ENCODE measurements at regions not wholly inside any gene's neighbourhood (a gene's known extent, or its start where the extent isn't known, plus 50 kb on each side); places are given as distances from the start of the nearest gene placed in this dataset.
"Not testable (repeated sequence)": the region's sequence is repeated elsewhere in the genome, so short reads cannot be mapped to it uniquely, and the experiment has no call there.

GRCh38 chr13:72620874-72621273 lies 106.6 kb downstream of the MZT1 start:
- no peak overlapping the region for H3K27ac ChIP-seq (ENCODE audit: low read depth in 1 of 2, low read length in 2 of 2)
- no peak overlapping the region for H3K27ac Mint-ChIP-seq
- peaks cover 4% of the 10 kb centered on the region for H3K9me3 Mint-ChIP-seq
- no peak overlapping the region for H3K4me3 ChIP-seq (ENCODE audit: low read length)
- no peaks in the 10 kb centered on the region for H3K36me3 Mint-ChIP-seq (ENCODE audit: low read depth)
- no peaks in the 10 kb centered on the region for H3K4me1 Mint-ChIP-seq (ENCODE audit: low read depth)
- no peak for TF ChIP-seq CTCF (IDR thresholded peaks at IDR 0.05)
- H3K27me3 ChIP-seq (ENCODE audit: control insufficient read depth in 1 of 2, insufficient read depth in 2 of 2, low read length in 2 of 2): no peaks in the 10 kb centered on the region
- DNase-seq (no peak), ATAC-seq (ENCODE audit: poor library complexity) (no peak)
- ChIA-PET CTCF (no interaction called here), POLR2A (no interaction called here)
- intact Hi-C loops (cut with DNase I, micrococcal nuclease): no loop called here
- no peaks in the 10 kb centered on the region for H3K4me1 ChIP-seq (ENCODE audit: insufficient read depth, low read length)
- H3K9me3 ChIP-seq (ENCODE audit: control insufficient read depth in 1 of 2, insufficient read depth in 1 of 2, low read length in 2 of 2): no peaks in the 10 kb centered on the region
- no peaks in the 10 kb centered on the region for H3K36me3 ChIP-seq (ENCODE audit: insufficient read depth, low read length)
- H3K4me3 Mint-ChIP-seq: no peak overlapping the region
- H3K27me3 Mint-ChIP-seq: peaks cover 14% of the 10 kb centered on the region

GRCh38 chr13:72617951-72618350 lies 109.5 kb downstream of the MZT1 start:
- Mint-ChIP-seq H3K4me3 (no peak overlapping the region), H3K27me3 (no peaks in the 10 kb centered on the region), H3K36me3 (ENCODE audit: low read depth) (no peaks in the 10 kb centered on the region), H3K9me3 (peaks cover 4% of the 10 kb centered on the region), H3K27ac (no peak overlapping the region), H3K4me1 (ENCODE audit: low read depth) (no peaks in the 10 kb centered on the region)
- H3K9me3 ChIP-seq (ENCODE audit: control insufficient read depth in 1 of 2, insufficient read depth in 1 of 2, low read length in 2 of 2): no peaks in the 10 kb centered on the region
- no peaks in the 10 kb centered on the region for H3K36me3 ChIP-seq (ENCODE audit: insufficient read depth, low read length)
- no peak for TF ChIP-seq CTCF (IDR thresholded peaks at IDR 0.05)
- H3K4me3 ChIP-seq (ENCODE audit: low read length): no peak overlapping the region
- ChIA-PET CTCF (no interaction called here), POLR2A (no interaction called here)
- no peak for ATAC-seq (ENCODE audit: poor library complexity)
- H3K4me1 ChIP-seq (ENCODE audit: insufficient read depth, low read length): no peaks in the 10 kb centered on the region
- H3K27ac ChIP-seq (ENCODE audit: low read depth in 1 of 2, low read length in 2 of 2): no peak overlapping the region
- intact Hi-C loops (cut with DNase I, micrococcal nuclease): no loop called here
- no peaks in the 10 kb centered on the region for H3K27me3 ChIP-seq (ENCODE audit: control insufficient read depth in 1 of 2, insufficient read depth in 2 of 2, low read length in 2 of 2)
- DNase-seq: no peak

GRCh38 chr13:72617186-72617585 lies 110.2 kb downstream of the MZT1 start:
- intact Hi-C loops (cut with DNase I, micrococcal nuclease): no loop called here
- Mint-ChIP-seq H3K27ac (no peak overlapping the region), H3K27me3 (no peaks in the 10 kb centered on the region), H3K9me3 (peaks cover 4% of the 10 kb centered on the region), H3K4me3 (no peak overlapping the region), H3K36me3 (ENCODE audit: low read depth) (no peaks in the 10 kb centered on the region), H3K4me1 (ENCODE audit: low read depth) (no peaks in the 10 kb centered on the region)
- Histone ChIP-seq H3K9me3 (ENCODE audit: control insufficient read depth in 1 of 2, insufficient read depth in 1 of 2, low read length in 2 of 2) (no peaks in the 10 kb centered on the region), H3K36me3 (ENCODE audit: insufficient read depth, low read length) (no peaks in the 10 kb centered on the region), H3K4me3 (ENCODE audit: low read length) (no peak overlapping the region), H3K27ac (ENCODE audit: low read depth in 1 of 2, low read length in 2 of 2) (no peak overlapping the region), H3K4me1 (ENCODE audit: insufficient read depth, low read length) (no peaks in the 10 kb centered on the region), H3K27me3 (ENCODE audit: control insufficient read depth in 1 of 2, insufficient read depth in 2 of 2, low read length in 2 of 2) (no peaks in the 10 kb centered on the region)
- ATAC-seq (ENCODE audit: poor library complexity) (no peak), DNase-seq (no peak)
- no peak for TF ChIP-seq CTCF (IDR thresholded peaks at IDR 0.05)
- ChIA-PET CTCF (no interaction called here), POLR2A (no interaction called here)

- intact Hi-C loops (cut with DNase I, micrococcal nuclease): not testable (repeated sequence)
Measured at GRCh38 chr13:72610251-72610891, 117.1 kb downstream of the MZT1 start.

More at GRCh38 chr13:72610251-72610891, 117.1 kb downstream of the MZT1 start:
- H3K4me1 Mint-ChIP-seq (ENCODE audit: low read depth); H3K4me1 ChIP-seq (ENCODE audit: insufficient read depth, low read length); H3K4me3 Mint-ChIP-seq; H3K27me3 Mint-ChIP-seq; H3K27ac Mint-ChIP-seq; H3K9me3 ChIP-seq (ENCODE audit: control insufficient read depth in 1 of 2, insufficient read depth in 1 of 2, low read length in 2 of 2); H3K36me3 ChIP-seq (ENCODE audit: insufficient read depth, low read length); CTCF ChIA-PET; ATAC-seq (ENCODE audit: poor library complexity); H3K4me3 ChIP-seq (ENCODE audit: low read length); H3K36me3 Mint-ChIP-seq (ENCODE audit: low read depth); H3K27me3 ChIP-seq (ENCODE audit: control insufficient read depth in 1 of 2, insufficient read depth in 2 of 2, low read length in 2 of 2); H3K27ac ChIP-seq (ENCODE audit: low read depth in 1 of 2, low read length in 2 of 2); POLR2A ChIA-PET; H3K9me3 Mint-ChIP-seq; DNase-seq: not testable (repeated sequence)
